ENCODE measurements at regions not wholly inside any gene's neighbourhood (a gene's known extent, or its start where the extent isn't known, plus 50 kb on each side); places are given as distances from the start of the nearest gene placed in this dataset.
"Not testable (repeated sequence)": the region's sequence is repeated elsewhere in the genome, so short reads cannot be mapped to it uniquely, and the experiment has no call there.

- DNase-seq = no peak
These were observed 206.7 kb upstream of the SULF2 start for GRCh38 chr20:47991875-47992488.

GRCh38 chr20:47990507-47991150 lies 205.3 kb upstream of the SULF2 start:
- DNase-seq = no peak

DNA sequence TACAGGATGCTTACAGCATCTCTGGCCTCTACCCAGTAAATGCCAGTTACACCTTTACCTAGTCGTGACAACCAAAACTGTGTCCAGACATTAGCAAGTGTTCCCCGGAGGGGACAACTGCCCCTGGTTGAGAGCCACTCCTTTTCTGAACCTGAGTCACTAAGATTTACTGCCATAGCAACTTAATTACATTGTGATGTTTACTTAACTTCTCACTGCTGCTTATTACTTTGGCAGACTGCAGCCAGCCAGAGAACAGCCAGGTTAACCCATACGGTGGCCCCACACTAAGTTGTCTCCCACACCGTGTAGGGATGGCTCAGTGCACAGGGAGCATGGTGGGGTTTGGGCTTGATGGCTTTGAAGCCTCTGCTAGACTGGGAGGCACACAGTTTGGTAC lies 204.7 kb upstream of the SULF2 start:
- DNase-seq = no peak

DNA sequence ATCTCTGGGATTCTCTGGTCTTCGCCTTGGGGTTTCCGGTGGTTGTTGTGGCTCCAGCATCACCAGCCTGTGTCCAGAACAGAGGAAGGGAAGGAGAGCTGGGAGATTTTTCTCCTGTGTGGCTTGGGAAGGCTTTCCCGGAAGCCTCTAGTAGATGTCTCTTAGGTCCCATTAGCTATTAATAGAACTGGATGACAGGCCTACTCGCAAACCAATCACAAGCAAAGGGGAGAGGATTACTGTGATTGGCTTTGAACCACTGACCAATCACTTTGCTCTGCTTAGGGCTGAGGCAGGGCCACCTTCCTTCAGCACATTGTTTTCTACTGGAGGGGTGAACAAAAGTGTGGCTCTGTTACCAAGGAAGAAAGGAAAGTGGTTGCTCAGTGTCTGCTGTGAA lies 203.4 kb upstream of the SULF2 start:
- no peak for DNase-seq

DNA sequence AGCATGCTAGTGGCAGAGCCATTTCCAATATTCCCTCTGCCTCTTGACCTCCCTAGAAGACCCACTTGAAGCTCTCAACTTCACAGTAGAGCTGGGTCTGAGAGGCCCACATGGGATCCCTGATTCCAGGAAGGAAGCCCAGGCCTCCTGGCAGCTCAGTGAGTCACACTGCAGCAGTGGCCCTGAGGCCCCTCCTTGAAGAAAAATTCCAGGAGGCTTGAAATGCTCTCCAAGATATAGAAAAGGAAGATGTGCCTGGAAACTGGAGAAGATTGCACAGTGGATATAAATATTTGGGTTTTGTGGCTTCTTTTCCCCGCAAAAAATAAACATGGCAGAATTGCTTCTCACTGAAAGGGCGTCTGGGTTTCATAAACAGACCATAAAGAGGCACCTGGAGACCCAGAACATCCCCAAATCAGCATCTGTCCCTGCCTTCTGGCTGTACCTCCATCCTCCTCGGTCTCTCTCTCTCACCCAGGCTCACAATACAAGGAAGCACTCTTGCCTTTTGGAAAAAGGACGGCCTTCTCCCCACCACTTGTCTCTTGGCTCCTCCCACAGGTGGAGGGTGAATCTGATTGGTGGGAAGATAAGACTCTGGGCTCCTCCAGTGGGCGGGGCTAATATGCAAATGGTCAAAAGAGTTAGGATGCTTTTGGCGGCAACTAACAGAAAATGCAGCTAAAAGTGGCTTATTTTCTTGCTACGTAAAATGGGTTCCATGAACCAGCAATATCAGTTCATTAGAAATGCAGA lies 200.0 kb upstream of the SULF2 start:
- DNase-seq = no peak

GRCh38 chr20:47984437-47984836 lies 199.2 kb upstream of the SULF2 start:
- no peak for DNase-seq

- not testable (repeated sequence) for DNase-seq
These were observed 198.4 kb upstream of the SULF2 start for GRCh38 chr20:47983642-47984041.

DNA sequence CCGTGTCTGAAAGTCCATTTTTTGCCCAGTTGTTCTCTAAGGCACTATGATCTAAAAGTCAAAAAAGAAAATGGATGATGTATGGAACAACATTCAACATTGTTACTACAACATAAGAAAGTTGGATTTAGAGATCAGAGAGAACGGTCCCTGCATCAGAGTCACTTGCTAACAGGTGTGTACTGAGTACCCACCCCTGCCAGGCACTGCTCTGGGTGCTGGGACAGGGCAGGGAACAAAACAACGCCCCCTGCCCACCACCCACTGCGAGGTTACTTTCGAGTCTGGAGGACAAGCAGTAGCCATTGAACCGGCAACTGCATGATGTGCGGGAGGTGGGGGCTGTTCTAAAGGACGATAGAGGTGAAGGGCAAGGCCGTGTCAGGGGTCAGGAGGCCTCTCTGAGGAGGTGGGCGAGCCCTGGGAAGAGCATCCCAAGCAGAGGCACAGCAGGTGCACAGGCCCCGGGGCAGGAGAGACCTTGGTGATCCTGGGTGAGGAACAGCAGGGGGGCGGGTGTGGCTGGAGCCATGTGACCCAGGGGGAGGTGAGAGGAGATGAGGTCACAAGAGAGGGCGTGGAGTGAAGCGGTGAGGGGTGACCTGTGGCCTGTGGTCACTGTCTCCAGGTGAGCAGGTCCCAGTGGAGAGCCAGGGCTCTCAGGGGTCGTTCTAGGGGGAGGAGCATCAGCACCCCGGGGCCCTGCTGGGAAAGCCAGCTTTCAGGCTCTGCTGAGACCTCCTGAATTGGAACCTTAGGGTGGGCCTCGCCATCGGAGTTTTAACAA lies 197.5 kb upstream of the SULF2 start:
- DNase-seq = no peak

DNA sequence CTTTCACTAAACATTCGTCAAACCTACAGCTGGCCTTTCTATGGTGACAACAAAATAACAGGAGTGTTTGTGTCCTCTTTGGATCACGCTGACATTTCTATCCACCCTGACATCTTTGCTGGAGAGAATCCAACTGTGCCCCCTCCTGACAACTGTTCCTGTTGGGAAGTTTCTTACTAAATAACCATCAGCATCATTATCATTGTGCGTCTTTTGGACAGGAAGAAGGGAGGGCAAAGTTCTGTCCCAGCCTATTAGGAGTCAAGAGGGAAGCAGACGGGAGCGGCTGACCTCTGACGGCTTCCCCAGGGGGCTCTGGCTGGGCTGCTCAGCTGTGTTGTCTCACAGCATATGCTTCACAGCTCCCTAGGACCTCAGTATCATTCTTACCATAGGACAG lies 195.9 kb upstream of the SULF2 start:
- DNase-seq = no peak

DNA sequence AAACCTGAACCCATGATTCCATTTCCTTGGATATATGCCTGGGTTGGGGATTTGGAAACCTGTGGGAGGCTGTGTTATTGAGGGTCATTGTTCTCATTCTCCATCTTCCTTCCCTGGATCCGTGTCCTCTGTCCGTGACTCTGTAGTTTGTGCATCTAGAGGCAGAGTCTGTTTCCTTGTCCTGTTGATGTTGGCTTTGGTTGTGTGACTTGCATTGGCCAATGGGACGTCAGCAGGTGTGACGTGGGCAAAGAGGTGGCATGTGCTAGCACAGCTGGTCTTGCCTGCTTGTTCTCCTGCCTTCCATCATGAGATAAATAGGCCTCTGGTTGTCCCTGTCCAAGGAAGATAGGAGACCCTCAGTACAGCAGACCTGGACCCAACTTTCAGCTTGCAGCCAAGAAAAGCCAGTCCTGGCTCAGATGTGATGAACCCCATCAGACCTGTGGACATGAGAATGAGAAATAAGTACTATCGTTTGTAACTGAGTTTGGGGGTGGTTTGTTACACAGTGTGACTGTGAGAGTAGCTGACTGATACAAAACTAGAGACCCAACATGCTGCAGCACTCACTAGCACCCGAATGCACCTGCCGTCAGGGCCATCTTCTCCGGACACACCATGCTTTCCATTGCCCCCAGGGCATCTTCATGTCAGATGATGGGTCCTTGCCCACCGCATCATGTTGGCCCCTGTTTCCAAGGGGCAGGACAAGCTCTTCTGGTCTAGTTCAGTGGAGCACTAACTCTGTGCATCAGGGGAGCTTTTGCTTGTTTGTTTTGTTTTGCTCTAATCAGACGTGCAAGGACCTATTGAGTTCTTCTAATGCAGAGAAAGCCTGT lies 195.3 kb upstream of the SULF2 start:
- DNase-seq = no peak

DNA sequence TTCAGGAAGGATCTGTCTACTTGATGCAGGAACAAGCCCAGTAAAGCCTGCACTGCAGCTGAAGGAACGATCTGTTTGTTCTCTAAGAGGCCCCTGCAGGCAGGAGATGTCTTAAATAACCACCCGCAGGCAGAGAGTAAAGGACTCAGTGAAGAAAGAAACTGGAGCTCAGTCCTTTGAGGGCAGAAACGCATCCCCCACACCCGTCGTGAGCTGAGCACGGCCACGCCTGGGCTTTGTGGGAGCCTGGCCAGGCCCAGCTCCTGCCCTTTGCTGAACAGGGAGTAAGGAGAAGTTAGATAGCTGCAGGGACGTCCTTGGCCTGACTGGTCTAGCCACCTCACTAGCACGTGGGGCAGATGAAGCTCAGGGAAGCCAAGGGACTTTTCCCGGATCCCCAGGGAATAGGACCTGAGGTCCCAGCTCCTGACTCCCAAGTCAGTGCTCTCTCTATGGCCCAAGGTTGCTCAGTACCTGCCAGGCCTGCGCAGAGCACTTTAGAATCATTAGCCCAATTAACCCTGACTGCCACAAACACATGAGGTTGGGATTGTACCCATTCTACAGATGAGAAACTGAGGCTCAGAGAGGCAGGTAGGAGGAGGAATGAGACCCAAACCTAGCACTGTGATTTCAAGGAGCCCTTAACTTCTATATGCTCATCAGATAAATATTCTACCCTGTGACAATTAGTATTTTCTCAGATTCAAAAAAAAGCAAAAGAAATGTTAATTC lies 194.2 kb upstream of the SULF2 start:
- not testable (repeated sequence) for DNase-seq

DNA sequence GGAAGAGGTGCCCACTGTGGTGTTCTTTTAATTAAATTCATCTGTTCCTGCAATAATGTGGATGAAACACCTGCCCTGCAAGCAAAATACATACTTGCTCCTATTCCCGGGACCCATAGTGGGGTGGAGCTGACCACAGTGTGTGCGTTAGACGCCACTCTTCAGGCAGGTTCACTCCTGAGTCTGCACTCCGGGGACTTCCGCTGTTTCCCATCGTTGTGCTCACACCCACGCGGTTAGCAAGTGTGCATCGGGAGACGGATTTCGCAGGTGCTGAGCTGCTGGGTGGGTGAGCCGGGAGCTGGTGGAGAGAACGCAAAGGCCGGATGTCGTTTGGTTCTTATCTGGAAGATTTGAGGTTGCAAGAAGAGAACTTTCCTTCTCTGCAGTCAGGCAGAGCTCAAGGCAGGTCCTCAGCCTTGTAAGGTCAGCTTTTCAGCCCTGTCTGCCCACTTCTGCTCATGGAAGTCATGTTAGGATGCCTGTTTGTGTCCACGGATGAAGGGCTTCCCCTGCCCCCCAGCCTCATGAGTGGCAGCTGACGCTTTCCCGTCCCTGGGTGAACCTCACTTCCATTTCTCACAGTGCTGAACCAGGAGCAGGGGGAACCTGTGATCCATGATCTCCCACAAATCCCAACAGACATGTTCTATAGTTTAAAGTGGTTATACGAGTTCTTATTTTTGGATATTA lies 193.3 kb upstream of the SULF2 start:
- not testable (repeated sequence) for DNase-seq

DNA sequence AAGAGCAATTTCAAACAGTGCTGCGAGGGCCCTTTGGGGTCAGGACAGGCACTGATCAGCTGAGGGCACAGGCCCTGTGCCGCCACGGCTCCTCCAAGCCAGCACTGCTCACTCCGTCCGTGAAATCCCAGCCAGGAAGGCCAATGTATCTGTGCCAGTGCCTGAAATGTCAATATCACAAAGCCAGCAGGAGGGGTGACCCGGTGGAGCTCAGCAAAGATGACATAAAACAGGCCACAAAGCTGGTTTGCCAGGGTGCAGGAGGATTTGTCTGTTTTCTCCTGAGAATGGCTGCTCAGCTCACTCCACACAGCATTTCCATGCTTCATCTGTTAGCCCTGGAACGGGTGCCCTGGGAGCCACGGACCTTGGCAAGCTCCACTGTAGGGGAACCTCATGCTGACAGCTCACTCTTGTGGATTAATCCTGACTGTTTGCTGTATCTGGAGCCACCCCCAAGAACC lies 192.5 kb upstream of the SULF2 start:
- DNase-seq = not testable (repeated sequence)

- not testable (repeated sequence) for DNase-seq
These were observed 191.9 kb upstream of the SULF2 start for GRCh38 chr20:47977017-47977788.

DNA sequence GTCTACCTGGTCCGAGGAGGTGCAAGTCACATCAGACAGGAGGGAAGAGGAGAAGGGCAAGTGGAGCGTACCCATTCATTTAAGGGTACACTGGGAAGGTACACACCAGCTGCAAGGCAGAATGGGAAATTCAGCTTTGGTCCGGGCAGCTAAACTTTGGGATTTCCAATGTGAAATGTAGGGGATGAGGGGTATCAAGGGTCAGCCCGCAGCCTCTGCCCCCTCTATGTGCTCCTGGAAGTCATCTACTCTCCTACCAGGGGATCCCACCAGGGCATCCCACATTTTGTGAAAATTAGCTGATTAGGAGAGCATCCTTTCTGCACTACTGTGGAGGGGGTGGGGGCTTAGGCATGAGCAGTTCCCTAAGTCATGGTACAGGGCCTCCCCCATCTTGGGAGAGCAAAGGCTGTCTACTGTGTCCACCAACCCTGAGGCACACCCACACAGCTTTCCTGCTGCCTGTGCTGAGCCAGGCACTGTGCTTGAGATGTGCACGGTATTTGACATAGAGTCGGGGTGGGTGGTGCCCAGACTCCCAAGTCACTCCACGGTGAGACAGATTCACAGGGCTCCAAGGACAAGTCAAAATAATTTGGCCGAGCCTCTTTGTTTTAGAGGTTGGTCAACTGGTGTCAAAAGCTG lies 189.1 kb upstream of the SULF2 start:
- DNase-seq = no peak

DNA sequence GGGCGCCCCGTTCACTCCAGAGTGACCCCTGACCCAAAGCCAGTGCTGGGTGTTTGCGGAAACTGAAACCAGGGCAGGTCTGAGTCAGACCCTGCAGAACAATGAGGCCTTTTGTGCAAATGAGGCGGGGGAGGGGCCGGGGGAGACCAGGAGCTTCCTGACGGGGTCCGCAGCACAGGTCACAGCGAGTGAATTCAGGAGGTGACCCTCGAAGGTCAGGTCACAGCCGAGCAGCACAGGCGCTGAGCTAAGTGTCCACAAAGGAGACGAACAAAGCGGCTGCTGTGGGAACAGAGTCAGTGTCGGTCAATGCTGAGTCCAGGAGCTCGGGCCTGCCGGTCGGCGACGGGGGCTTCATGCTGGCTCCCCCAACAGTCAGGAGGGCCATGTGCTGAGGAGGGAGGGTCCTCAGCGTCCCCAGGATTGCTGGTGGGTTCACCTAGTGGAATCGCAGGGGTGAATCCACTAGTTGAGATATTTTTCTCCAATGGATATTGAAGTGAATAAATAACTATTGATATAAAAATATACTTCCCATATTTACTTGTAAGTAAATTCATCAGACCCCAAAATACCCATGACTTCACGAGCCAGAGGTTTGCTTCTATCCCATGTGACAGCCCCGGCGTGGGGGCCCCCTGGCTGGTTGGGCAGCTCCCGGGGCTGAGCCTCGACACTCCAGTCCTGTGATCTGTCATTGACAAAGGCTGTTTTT lies 188.4 kb upstream of the SULF2 start:
- no peak for DNase-seq

DNA sequence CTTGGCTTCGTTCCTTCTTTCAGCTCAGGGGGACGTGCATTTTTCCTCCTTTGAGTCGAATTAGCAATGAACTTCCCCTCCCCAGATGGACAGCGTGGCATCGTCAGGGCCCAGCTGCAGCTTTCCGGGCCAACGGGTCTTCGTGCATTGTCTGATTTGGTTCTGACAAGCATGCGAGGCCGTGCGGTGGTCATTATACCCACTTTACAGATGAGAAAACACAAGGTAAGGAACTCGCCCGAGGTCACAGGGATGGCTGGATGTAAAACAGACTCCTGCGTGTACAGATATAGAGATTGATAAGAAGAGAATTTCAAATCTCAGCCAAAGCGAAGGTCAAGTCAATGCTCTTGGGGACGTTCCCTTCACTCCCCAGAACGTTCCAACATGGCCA lies 187.6 kb upstream of the SULF2 start:
- DNase-seq = no peak

DNA sequence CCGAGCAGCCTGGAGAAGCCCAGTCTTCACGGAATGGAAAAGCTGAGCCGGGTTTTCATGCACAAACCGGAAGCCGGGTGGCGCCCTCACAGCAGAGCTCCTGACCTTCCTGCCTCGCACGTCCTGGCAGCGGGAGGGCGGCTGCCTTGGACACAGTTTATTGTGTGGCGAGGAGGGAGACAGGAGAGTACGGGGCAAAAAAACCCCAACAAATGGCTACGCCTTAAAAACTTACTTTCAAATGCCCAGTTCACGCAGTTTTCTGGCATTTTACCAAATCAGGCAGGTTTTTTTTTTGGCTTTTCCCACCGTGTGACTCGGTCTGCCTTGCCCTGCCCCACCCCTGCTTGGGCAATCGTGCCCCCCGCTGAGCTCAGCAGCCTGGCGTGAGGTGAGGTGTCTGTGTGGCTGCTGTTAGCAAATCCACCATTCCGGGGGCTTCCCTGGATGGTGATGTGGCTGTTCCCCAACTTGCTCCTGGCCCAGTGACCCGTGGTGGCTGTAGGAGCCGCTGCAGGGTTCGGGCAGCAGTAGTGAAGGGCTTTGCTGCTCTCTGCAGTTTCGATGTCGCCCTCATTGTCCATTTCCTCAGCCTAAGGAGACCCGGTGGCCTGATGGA lies 187.1 kb upstream of the SULF2 start:
- not testable (repeated sequence) for DNase-seq

Data from KG1 (cell line).